DOHH2 (cell line): ENCODE measurements at regions not wholly inside any gene's neighbourhood (a gene's known extent, or its start where the extent isn't known, plus 50 kb on each side); places are given as distances from the start of the nearest gene placed in this dataset.

ENCODE experiments used
- H3F3A ChIP-seq: fragments of 200-600 bp; sonication (generic), shearing (Covaris generic); 2 replicates; pipeline ENCODE4 v1.6.0; 2016; ENCODE audit warnings: antibody characterized with exemption, mild to moderate bottlenecking; ENCODE audit not compliant: control insufficient read depth, insufficient read depth
- H3K27ac ChIP-seq: fragments of 200-600 bp; sonication (generic); 2 replicates; pipeline ENCODE4 v1.5.1; 2014; ENCODE audit warnings: low read depth, mild to moderate bottlenecking, low read length, moderate library complexity
- H3K27me3 ChIP-seq: fragments of 200-600 bp; sonication (generic); 2 replicates; pipeline ENCODE4 v1.6.1; 2014; ENCODE audit warnings: mild to moderate bottlenecking, low read length, mixed read lengths; ENCODE audit not compliant: control insufficient read depth
- H3K36me3 ChIP-seq: fragments of 200-600 bp; sonication (generic); 2 replicates; pipeline ENCODE4 v1.6.1; 2014; ENCODE audit warnings: mild to moderate bottlenecking, low read length, moderate library complexity, mixed read lengths; ENCODE audit not compliant: control insufficient read depth
- H3K4me1 ChIP-seq: fragments of 200-600 bp; sonication (generic); 2 replicates; pipeline ENCODE4 v1.6.1; 2014; ENCODE audit warnings: mild to moderate bottlenecking, low read length, mixed read lengths; ENCODE audit not compliant: control insufficient read depth
- H3K4me2 ChIP-seq: fragments of 200-600 bp; sonication (generic); 2 replicates; pipeline ENCODE4 v1.6.0; 2014; ENCODE audit warnings: mild to moderate bottlenecking, low read length, moderate library complexity
- H3K4me3 ChIP-seq: fragments of 200-600 bp; sonication (generic); 2 replicates; pipeline ENCODE4 v1.5.1; 2014; ENCODE audit warnings: mild to moderate bottlenecking, low read length, mixed read lengths
- H3K79me2 ChIP-seq: fragments of 200-600 bp; sonication (generic); 2 replicates; pipeline ENCODE4 v1.6.1; 2014; ENCODE audit warnings: mild to moderate bottlenecking, low read length, mixed read lengths; ENCODE audit not compliant: control insufficient read depth
- H3K9me2 ChIP-seq: fragments of 200-600 bp; sonication (generic); replicated peaks from 2 replicates; pipeline ENCODE4 v1.6.1; 2014; ENCODE audit warnings: mild to moderate bottlenecking, low read length, mixed read lengths; ENCODE audit not compliant: control insufficient read depth
- H3K9me3 ChIP-seq: fragments of 200-600 bp; sonication (generic); 2 replicates; pipeline ENCODE4 v1.6.1; 2014; ENCODE audit warnings: antibody characterized with exemption, low read length, mixed read lengths; ENCODE audit not compliant: control insufficient read depth, insufficient read depth
- H4K20me1 ChIP-seq: fragments of 200-600 bp; sonication (generic); 2 replicates; pipeline ENCODE4 v1.6.0; 2014; ENCODE audit warnings: low read depth, mild to moderate bottlenecking, antibody characterized with exemption, low read length, moderate library complexity; ENCODE audit not compliant: control insufficient read depth, insufficient read depth
- EZH2phosphoT487 ChIP-seq: fragments of 200-600 bp; sonication (generic); IDR thresholded peaks from 2 replicates; pipeline ENCODE4 v1.6.1; 2017; ENCODE audit warnings: borderline replicate concordance, mild to moderate bottlenecking, antibody characterized with exemption, low read length, moderate library complexity, mixed read lengths
- TF ChIP-seq, protein P1 (sequence below): fragments of 200-600 bp; sonication (generic); IDR thresholded peaks from one replicate; pipeline ENCODE4 v1.5.1; 2014; ENCODE audit warnings: antibody characterized with exemption, mild to moderate bottlenecking, low read depth, low read length; ENCODE audit not compliant: poor library complexity, severe bottlenecking

DNA sequence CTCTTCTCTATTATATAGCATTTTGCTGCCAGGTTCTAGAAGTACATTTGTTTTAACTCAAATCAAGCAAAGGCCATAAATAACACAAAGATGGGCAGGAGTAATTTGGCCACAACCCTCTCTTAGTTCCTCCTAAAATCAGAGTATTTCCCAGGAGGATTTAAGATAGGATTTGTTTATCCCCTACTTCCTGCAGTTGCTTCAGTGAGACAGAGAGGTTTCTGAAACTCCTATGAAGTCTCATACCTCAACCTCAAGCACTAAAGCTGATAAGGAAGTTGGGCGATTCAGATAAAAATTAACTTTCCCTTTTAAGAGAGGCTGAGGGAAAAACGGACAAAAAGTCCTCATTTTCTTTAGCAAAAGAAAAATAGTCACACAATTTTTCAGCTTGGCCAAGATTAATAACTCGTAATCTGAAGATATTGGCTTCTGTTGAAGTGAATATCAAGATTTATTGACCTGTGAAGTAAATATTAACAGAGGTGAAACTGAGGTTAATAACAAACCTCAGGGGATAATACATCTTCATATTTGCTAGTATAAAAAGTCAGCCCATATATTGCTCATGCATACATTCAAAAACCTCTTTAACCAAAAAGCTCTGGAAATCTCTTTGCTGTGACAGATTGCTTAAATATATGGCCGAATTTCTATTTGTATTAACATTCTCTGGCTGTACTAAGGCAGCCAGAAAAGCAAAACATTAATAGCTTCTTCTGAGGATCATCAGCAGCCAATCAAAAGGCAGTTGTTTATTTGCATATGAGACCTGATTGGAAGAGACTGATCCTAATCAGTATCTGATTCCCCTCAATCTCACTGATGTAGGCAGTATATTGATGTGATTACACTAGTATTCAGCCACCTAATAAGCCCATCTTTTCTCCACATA is 90.6 kb upstream of the GADL1 start:
- H3F3A ChIP-seq, result no peaks in the 10 kb centered on the region
- H3K27me3 ChIP-seq, result peaks cover 2% of the 10 kb centered on the region
- no peaks in the 10 kb centered on the region for H3K36me3 ChIP-seq
- no peak for TF ChIP-seq EZH2phosphoT487
- TF ChIP-seq, protein P1, sequence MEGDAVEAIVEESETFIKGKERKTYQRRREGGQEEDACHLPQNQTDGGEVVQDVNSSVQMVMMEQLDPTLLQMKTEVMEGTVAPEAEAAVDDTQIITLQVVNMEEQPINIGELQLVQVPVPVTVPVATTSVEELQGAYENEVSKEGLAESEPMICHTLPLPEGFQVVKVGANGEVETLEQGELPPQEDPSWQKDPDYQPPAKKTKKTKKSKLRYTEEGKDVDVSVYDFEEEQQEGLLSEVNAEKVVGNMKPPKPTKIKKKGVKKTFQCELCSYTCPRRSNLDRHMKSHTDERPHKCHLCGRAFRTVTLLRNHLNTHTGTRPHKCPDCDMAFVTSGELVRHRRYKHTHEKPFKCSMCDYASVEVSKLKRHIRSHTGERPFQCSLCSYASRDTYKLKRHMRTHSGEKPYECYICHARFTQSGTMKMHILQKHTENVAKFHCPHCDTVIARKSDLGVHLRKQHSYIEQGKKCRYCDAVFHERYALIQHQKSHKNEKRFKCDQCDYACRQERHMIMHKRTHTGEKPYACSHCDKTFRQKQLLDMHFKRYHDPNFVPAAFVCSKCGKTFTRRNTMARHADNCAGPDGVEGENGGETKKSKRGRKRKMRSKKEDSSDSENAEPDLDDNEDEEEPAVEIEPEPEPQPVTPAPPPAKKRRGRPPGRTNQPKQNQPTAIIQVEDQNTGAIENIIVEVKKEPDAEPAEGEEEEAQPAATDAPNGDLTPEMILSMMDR, result no peak
- H3K79me2 ChIP-seq, result no peaks in the 10 kb centered on the region
- H3K9me2 ChIP-seq, result no peaks in the 10 kb centered on the region
- no peak overlapping the region for H3K27ac ChIP-seq
- H3K4me2 ChIP-seq, result no peak overlapping the region
- no peaks in the 10 kb centered on the region for H3K9me3 ChIP-seq
- H3K4me3 ChIP-seq, result no peak overlapping the region
- H4K20me1 ChIP-seq, result no peaks in the 10 kb centered on the region
- H3K4me1 ChIP-seq, result no peaks in the 10 kb centered on the region

DNA sequence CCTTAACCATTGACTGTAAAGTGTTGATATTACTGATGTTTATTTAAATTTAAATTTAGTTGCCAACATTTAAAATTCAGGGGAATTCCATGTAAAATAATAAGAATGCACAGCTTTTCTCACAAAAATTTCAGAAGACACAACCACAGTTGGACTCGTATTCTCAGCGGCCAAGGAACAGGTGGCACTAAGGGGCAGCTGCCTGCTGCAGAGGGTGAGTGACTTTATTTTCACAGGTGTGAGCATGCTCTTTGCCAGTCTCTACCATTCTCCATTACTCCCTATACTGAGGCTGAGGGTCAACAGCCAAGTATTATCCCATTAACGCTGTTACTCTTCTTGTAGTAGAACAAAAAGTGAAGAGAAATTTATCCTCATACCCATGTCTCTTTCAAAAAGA is 92.1 kb upstream of the GADL1 start:
- TF ChIP-seq, protein P1, result no peak
- TF ChIP-seq EZH2phosphoT487, result no peak
- no peaks in the 10 kb centered on the region for H3K4me1 ChIP-seq
- no peak overlapping the region for H3K4me3 ChIP-seq
- H3K27me3 ChIP-seq, result peaks cover 2% of the 10 kb centered on the region
- no peaks in the 10 kb centered on the region for H3K9me3 ChIP-seq
- no peak overlapping the region for H3K27ac ChIP-seq
- no peaks in the 10 kb centered on the region for H3K36me3 ChIP-seq
- no peaks in the 10 kb centered on the region for H3F3A ChIP-seq
- H4K20me1 ChIP-seq, result no peaks in the 10 kb centered on the region
- no peaks in the 10 kb centered on the region for H3K79me2 ChIP-seq
- H3K9me2 ChIP-seq, result no peaks in the 10 kb centered on the region
- H3K4me2 ChIP-seq, result no peak overlapping the region

DNA sequence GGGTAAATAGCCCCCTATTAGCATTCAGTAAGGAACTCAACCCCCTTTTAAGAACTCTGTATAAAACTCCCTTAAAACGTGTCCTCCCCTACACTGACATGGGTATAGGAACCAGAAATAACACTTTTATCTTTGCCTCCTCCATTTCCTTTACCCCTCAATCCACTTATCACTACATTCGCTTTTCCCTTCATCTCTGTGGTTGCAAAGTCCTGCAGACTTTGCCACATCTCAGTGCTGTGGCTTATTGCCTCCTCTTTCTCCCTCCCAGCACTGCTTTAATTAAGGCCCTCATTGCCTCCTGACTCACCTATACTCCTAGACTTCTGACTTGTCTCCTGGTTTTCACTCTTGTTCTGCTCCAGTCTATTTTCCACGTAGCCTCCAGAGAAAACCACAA is 94.3 kb upstream of the GADL1 start:
- Histone ChIP-seq H3K9me3 (no peaks in the 10 kb centered on the region), H3K9me2 (no peaks in the 10 kb centered on the region), H3K27me3 (peaks cover 2% of the 10 kb centered on the region), H3K4me2 (no peak overlapping the region), H3K27ac (no peak overlapping the region), H3K36me3 (no peaks in the 10 kb centered on the region), H3F3A (no peaks in the 10 kb centered on the region), H3K4me3 (no peak overlapping the region), H3K4me1 (no peaks in the 10 kb centered on the region), H3K79me2 (no peaks in the 10 kb centered on the region), H4K20me1 (no peaks in the 10 kb centered on the region)
- no peak for TF ChIP-seq EZH2phosphoT487
- TF ChIP-seq, protein P1, result no peak
